Keratinocyte (primary cell): ENCODE measurements at regions not wholly inside any gene's neighbourhood (a gene's known extent, or its start where the extent isn't known, plus 50 kb on each side); places are given as distances from the start of the nearest gene placed in this dataset.

Experiments
- DNase-seq: peaks from one replicate; pipeline ENCODE4 v3.0.0-alpha.2; 2011; ENCODE audit warnings: low read depth, missing footprints, low spot score
- FAIRE-seq: peaks from 2 replicates; lab custom pipeline; 2011; peaks lifted over from hg19 to GRCh38; lab: Jason Lieb, UNC
- H2AFZ ChIP-seq: 2 replicates; pipeline ENCODE4 v1.6.0; 2012; ENCODE audit warnings: low read length, control low read depth, inconsistent platforms; ENCODE audit not compliant: control insufficient read depth
- H3K27ac ChIP-seq: 2 replicates; pipeline ENCODE4 v1.5.1; 2011; ENCODE audit warnings: low read length; ENCODE audit not compliant: control insufficient read depth, insufficient read depth
- H3K27me3 ChIP-seq: 3 replicates; pipeline ENCODE4 v1.6.0; 2011; ENCODE audit warnings: low read length; ENCODE audit not compliant: control insufficient read depth, insufficient read depth; ENCODE audit errors: extremely low read depth
- H3K36me3 ChIP-seq, 2 experiments: 2 replicates in 1 of 2; 3 replicates in 1 of 2; pipeline ENCODE4 v1.5.1; 2011; ENCODE audit warnings: low read length in 2 of 2, mild to moderate bottlenecking in 1 of 2; ENCODE audit not compliant: control insufficient read depth in 2 of 2, insufficient read depth in 2 of 2; ENCODE audit errors: extremely low read depth in 1 of 2
- H3K4me1 ChIP-seq: 3 replicates; pipeline ENCODE4 v1.5.1; 2011; ENCODE audit warnings: low read length; ENCODE audit not compliant: control insufficient read depth, insufficient read depth; ENCODE audit errors: extremely low read depth
- H3K4me2 ChIP-seq: 3 replicates; pipeline ENCODE4 v1.6.0; 2011; ENCODE audit warnings: low read depth, low read length; ENCODE audit not compliant: control insufficient read depth, insufficient read depth; ENCODE audit errors: extremely low read depth
- H3K4me3 ChIP-seq, 3 experiments: fragments of 200-600 bp in 1 of 3; sonication (generic) in 1 of 3; 2 replicates in 2 of 3; 3 replicates in 1 of 3; pipeline ENCODE4 v1.5.1; 2011 to 2016; ENCODE audit warnings: low read length in 3 of 3, mild to moderate bottlenecking in 3 of 3, control low read depth in 2 of 3, inconsistent platforms in 1 of 3, low read depth in 1 of 3, mixed read lengths in 1 of 3, mixed run types in 1 of 3, moderate library complexity in 1 of 3; ENCODE audit not compliant: control insufficient read depth in 2 of 3, insufficient read depth in 2 of 3; ENCODE audit errors: extremely low read depth in 1 of 3
- H3K79me2 ChIP-seq: 2 replicates; pipeline ENCODE4 v1.6.0; 2012; ENCODE audit warnings: low read length; ENCODE audit not compliant: control insufficient read depth, insufficient read depth
- H3K9ac ChIP-seq: 3 replicates; pipeline ENCODE4 v1.6.0; 2011; ENCODE audit warnings: low read length; ENCODE audit not compliant: control insufficient read depth, insufficient read depth; ENCODE audit errors: extremely low read depth
- H3K9me1 ChIP-seq: 3 replicates; pipeline ENCODE4 v1.6.0; 2011; ENCODE audit warnings: low read length; ENCODE audit not compliant: control insufficient read depth, insufficient read depth; ENCODE audit errors: extremely low read depth
- H3K9me3 ChIP-seq: 2 replicates; pipeline ENCODE4 v1.5.1; 2012; ENCODE audit warnings: low read depth, low read length; ENCODE audit not compliant: control insufficient read depth
- H4K20me1 ChIP-seq: 3 replicates; pipeline ENCODE4 v1.6.0; 2011; ENCODE audit warnings: low read length; ENCODE audit not compliant: control insufficient read depth, insufficient read depth; ENCODE audit errors: extremely low read depth
- EZH2 ChIP-seq: IDR thresholded peaks from one replicate; pipeline ENCODE4 v1.6.1; 2012; ENCODE audit warnings: inconsistent platforms, mild to moderate bottlenecking, low read length, moderate library complexity
- dilution Hi-C: fragments of 300-500 bp; cut with MboI; formaldehyde crosslinking; loops from one replicate; pipeline ENCODE4 v1.7.0; 2020; ENCODE audit warnings: low sequenced_read_pairs; ENCODE audit not compliant: extremely low pct_ligation_motif_present
- TF ChIP-seq, protein P1 (sequence below), 3 experiments: IDR thresholded peaks in 1 of 3; conservative IDR thresholded peaks in 1 of 3; optimal IDR thresholded peaks in 1 of 3; 2 replicates in 2 of 3; 3 replicates in 1 of 3; pipeline versions ENCODE3 to v1.5.1; 2011; ENCODE audit warnings: low read length in 3 of 3, mild to moderate bottlenecking in 3 of 3, moderate library complexity in 2 of 3, control low read depth in 1 of 3, inconsistent platforms in 1 of 3; ENCODE audit not compliant: insufficient read depth in 2 of 3; ENCODE audit errors: extremely low read depth in 1 of 3

DNA sequence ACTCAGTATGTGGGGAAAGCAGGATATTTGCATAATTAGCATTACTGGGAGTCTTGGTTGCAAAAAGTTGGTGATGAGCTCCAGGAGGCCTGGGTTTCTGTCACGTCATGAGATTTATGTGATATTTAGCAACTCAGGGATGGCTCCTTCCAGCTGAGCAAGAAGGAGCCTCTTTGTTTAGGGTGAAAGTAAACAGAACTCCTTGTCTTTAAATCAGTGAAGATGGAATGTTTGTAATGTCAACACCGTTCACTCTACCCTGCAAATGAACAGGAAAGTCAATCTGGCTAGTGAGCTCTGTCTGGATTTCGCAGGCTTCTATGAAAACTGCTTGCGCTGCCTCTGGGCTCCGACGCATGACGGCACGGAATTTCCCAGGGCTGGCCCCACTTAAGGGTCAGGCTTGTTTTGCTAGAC lies 86.9 kb downstream of the PXDC1 start:
- dilution Hi-C loops, result no loop called here
- H3K27ac ChIP-seq, result no peak overlapping the region
- H3K79me2 ChIP-seq, result no peaks in the 10 kb centered on the region
- FAIRE-seq, result no peak
- H3K9me1 ChIP-seq, result no peaks in the 10 kb centered on the region
- no peak overlapping the region for H3K4me3 ChIP-seq
- H4K20me1 ChIP-seq, result no peaks in the 10 kb centered on the region
- H3K4me1 ChIP-seq, result no peaks in the 10 kb centered on the region
- peaks cover 10% of the 10 kb centered on the region for H3K27me3 ChIP-seq
- H3K9ac ChIP-seq, result no peak overlapping the region
- H3K9me3 ChIP-seq, result no peaks in the 10 kb centered on the region
- H3K36me3 ChIP-seq, result no peaks in the 10 kb centered on the region
- H2AFZ ChIP-seq, result no peak overlapping the region
- TF ChIP-seq EZH2, result no peak
- TF ChIP-seq, protein P1, sequence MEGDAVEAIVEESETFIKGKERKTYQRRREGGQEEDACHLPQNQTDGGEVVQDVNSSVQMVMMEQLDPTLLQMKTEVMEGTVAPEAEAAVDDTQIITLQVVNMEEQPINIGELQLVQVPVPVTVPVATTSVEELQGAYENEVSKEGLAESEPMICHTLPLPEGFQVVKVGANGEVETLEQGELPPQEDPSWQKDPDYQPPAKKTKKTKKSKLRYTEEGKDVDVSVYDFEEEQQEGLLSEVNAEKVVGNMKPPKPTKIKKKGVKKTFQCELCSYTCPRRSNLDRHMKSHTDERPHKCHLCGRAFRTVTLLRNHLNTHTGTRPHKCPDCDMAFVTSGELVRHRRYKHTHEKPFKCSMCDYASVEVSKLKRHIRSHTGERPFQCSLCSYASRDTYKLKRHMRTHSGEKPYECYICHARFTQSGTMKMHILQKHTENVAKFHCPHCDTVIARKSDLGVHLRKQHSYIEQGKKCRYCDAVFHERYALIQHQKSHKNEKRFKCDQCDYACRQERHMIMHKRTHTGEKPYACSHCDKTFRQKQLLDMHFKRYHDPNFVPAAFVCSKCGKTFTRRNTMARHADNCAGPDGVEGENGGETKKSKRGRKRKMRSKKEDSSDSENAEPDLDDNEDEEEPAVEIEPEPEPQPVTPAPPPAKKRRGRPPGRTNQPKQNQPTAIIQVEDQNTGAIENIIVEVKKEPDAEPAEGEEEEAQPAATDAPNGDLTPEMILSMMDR (optimal IDR thresholded peaks at IDR 0.05 in 1 of 3, IDR thresholded peaks at IDR 0.05 in 1 of 3, conservative IDR thresholded peaks at IDR 0.05 in 1 of 3; ENCODE audit: extremely low read depth in 1 of 3, insufficient read depth in 2 of 3, low read length in 3 of 3), result no peak
- no peak for DNase-seq
- H3K4me2 ChIP-seq, result no peak overlapping the region

DNA sequence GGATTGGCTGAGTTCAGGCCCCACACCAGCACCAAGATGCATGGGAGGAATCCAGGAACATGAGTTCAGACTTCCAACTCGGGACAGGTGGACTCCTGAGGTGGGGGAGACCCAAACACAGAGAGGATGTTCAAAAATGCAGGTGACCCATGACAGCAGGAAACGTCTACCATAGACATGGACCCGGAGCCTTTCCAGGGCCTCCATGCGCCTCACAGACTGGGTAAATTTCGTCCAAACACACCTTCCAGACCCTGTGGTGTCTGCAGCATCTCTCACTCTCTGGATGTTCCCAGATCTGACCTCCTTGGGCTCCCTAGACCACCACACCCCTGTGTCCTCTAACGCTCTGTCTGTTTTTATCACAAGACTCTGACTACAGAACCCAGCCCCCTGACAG lies 87.7 kb downstream of the PXDC1 start:
- Histone ChIP-seq H3K4me3 (no peak overlapping the region), H3K36me3 (no peaks in the 10 kb centered on the region), H3K4me1 (no peaks in the 10 kb centered on the region), H2AFZ (no peak overlapping the region), H3K9me1 (no peaks in the 10 kb centered on the region), H3K9ac (no peak overlapping the region), H4K20me1 (no peaks in the 10 kb centered on the region), H3K4me2 (no peak overlapping the region), H3K79me2 (no peaks in the 10 kb centered on the region), H3K9me3 (no peaks in the 10 kb centered on the region), H3K27ac (no peak overlapping the region), H3K27me3 (peaks cover 10% of the 10 kb centered on the region)
- FAIRE-seq, result no peak
- dilution Hi-C loops, result no loop called here
- DNase-seq, result no peak
- TF ChIP-seq, protein P1 (optimal IDR thresholded peaks at IDR 0.05 in 1 of 3, IDR thresholded peaks at IDR 0.05 in 1 of 3, conservative IDR thresholded peaks at IDR 0.05 in 1 of 3; ENCODE audit: extremely low read depth in 1 of 3, insufficient read depth in 2 of 3, low read length in 3 of 3), result no peak
- no peak for TF ChIP-seq EZH2
